ENCODE measurements at regions not wholly inside any gene's neighbourhood (a gene's known extent, or its start where the extent isn't known, plus 50 kb on each side); places are given as distances from the start of the nearest gene placed in this dataset.
A peak's percentile ranks its signal among the peaks of the same experiment; 100 is the strongest.

DNA sequence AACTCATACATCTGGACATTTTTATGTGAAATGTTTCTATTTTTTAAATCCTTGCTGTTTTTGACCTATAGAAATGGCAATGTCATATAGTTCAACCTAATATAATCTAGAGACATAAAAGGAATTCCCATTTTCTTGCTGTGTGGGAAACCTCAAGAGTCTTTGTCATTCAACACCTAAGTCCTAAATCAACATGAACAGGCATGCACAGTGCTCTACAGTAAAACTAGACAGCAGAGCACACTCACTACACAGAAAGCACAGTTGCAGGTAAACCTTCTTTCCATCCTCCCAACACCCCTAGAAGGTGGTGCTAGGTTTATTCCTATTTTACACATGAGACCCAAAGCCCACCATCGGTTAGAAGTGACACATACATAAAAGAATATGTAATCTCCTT is 79.1 kb upstream of the C1QTNF7 start:
- Histone ChIP-seq H2AFZ (ENCODE audit: low read length) (no peak overlapping the region), H3K79me2 (ENCODE audit: insufficient read depth, low read length) (no peaks in the 10 kb centered on the region), H3K27ac (ENCODE audit: low read depth, low read length) (no peak overlapping the region), H3K27me3 (ENCODE audit: insufficient read depth, low read length) (peaks cover 20% of the 10 kb centered on the region), H3K4me2 (ENCODE audit: insufficient read depth, low read length) (no peak overlapping the region), H4K20me1 (ENCODE audit: insufficient read depth, low read length) (no peaks in the 10 kb centered on the region), H3K4me3 (ENCODE audit: insufficient read depth, low read length) (no peak overlapping the region), H3K36me3 (ENCODE audit: insufficient read depth, low read length) (no peaks in the 10 kb centered on the region), H3K9me3 (ENCODE audit: low read depth, low read length) (no peaks in the 10 kb centered on the region), H3K4me1 (ENCODE audit: insufficient read depth, low read length) (no peaks in the 10 kb centered on the region)
- TF ChIP-seq, protein P1, sequence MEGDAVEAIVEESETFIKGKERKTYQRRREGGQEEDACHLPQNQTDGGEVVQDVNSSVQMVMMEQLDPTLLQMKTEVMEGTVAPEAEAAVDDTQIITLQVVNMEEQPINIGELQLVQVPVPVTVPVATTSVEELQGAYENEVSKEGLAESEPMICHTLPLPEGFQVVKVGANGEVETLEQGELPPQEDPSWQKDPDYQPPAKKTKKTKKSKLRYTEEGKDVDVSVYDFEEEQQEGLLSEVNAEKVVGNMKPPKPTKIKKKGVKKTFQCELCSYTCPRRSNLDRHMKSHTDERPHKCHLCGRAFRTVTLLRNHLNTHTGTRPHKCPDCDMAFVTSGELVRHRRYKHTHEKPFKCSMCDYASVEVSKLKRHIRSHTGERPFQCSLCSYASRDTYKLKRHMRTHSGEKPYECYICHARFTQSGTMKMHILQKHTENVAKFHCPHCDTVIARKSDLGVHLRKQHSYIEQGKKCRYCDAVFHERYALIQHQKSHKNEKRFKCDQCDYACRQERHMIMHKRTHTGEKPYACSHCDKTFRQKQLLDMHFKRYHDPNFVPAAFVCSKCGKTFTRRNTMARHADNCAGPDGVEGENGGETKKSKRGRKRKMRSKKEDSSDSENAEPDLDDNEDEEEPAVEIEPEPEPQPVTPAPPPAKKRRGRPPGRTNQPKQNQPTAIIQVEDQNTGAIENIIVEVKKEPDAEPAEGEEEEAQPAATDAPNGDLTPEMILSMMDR (IDR thresholded peaks at IDR 0.05; ENCODE audit: extremely low read depth, low read depth, low read length), result no peak
- DNase-seq (ENCODE audit: insufficient read length, low spot score, missing footprints), result no peak

DNA sequence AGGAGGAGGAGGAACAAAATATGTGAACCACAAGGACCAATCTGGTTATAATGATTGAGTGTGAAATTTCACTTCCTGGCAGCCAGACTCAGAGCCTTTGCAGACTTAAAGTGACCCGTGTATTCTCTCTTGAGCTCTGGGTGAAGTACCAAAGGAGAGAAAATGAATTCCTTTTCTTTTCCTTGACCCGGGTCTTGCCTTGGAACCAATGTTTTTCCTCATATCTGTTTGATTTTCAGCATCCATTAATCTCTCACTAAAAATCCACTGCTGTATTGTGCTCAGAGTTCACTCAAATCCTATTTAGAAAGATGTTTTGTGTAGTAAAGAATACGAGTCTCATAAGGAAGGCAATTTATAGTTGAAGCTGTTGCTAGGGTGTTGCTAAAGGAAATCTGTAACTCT is 78.3 kb upstream of the C1QTNF7 start:
- peak; percentile 52 for DNase-seq (ENCODE audit: insufficient read length, low spot score, missing footprints)
- H3K79me2 ChIP-seq (ENCODE audit: insufficient read depth, low read length), result no peaks in the 10 kb centered on the region
- H3K4me1 ChIP-seq (ENCODE audit: insufficient read depth, low read length), result no peaks in the 10 kb centered on the region
- H3K27me3 ChIP-seq (ENCODE audit: insufficient read depth, low read length), result peaks cover 20% of the 10 kb centered on the region
- no peaks in the 10 kb centered on the region for H4K20me1 ChIP-seq (ENCODE audit: insufficient read depth, low read length)
- H2AFZ ChIP-seq (ENCODE audit: low read length), result no peak overlapping the region
- H3K36me3 ChIP-seq (ENCODE audit: insufficient read depth, low read length), result no peaks in the 10 kb centered on the region
- TF ChIP-seq, protein P1 (IDR thresholded peaks at IDR 0.05; ENCODE audit: extremely low read depth, low read depth, low read length), result no peak
- no peak overlapping the region for H3K4me2 ChIP-seq (ENCODE audit: insufficient read depth, low read length)
- no peak overlapping the region for H3K27ac ChIP-seq (ENCODE audit: low read depth, low read length)
- H3K9me3 ChIP-seq (ENCODE audit: low read depth, low read length), result no peaks in the 10 kb centered on the region
- no peak overlapping the region for H3K4me3 ChIP-seq (ENCODE audit: insufficient read depth, low read length)

DNA sequence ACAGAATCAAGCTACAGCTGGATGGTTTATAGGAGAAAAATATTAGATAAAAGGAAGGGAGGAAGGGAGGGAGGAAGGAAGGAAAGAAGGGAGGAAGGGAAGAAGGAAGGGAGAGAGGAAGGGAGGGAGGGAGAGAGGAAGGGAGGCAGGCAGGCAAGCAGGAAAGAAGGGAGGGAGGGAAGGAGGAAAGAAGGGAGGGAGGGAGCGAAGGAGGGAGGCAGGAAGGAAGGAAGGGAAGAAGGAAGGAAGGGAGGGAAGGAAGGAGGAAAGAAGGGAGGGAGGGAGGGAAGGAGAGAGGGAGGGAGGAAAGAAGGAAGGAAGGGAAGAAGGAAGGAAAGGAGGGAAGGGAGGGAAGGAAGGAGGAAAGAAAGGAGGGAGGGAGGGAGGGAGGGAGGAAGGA is 77.9 kb upstream of the C1QTNF7 start:
- Histone ChIP-seq H3K27me3 (ENCODE audit: insufficient read depth, low read length) (peaks cover 22% of the 10 kb centered on the region), H2AFZ (ENCODE audit: low read length) (no peak overlapping the region), H3K4me1 (ENCODE audit: insufficient read depth, low read length) (no peaks in the 10 kb centered on the region)

DNA sequence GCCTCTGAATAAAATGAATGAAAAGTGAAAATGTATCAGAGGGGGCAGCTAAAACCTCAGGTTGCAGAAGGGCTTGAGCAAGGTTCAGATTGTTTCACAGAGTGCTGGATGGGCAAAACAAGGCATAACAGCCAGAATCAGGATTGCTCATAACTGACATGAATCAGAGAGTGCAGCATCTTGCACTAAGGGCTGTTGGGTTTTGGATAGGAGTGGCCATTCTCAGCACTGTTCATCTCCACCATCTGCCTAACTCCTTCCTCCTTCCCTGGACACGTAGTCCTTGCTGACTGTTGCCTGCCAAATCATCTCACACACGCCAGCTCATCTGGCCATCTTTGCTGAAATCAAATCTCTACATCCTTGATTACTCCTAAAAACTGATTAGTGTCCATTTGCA is 75.3 kb upstream of the C1QTNF7 start:
- H3K36me3 ChIP-seq (ENCODE audit: insufficient read depth, low read length), result no peaks in the 10 kb centered on the region
- H3K4me1 ChIP-seq (ENCODE audit: insufficient read depth, low read length), result no peaks in the 10 kb centered on the region
- H3K27me3 ChIP-seq (ENCODE audit: insufficient read depth, low read length), result peaks cover 26% of the 10 kb centered on the region
- no peaks in the 10 kb centered on the region for H3K79me2 ChIP-seq (ENCODE audit: insufficient read depth, low read length)
- no peak overlapping the region for H3K4me3 ChIP-seq (ENCODE audit: insufficient read depth, low read length)
- TF ChIP-seq, protein P1 (IDR thresholded peaks at IDR 0.05; ENCODE audit: extremely low read depth, low read depth, low read length), result no peak
- H3K27ac ChIP-seq (ENCODE audit: low read depth, low read length), result no peak overlapping the region
- no peaks in the 10 kb centered on the region for H3K9me3 ChIP-seq (ENCODE audit: low read depth, low read length)
- no peaks in the 10 kb centered on the region for H4K20me1 ChIP-seq (ENCODE audit: insufficient read depth, low read length)
- no peak overlapping the region for H2AFZ ChIP-seq (ENCODE audit: low read length)
- no peak for DNase-seq (ENCODE audit: insufficient read length, low spot score, missing footprints)
- no peak overlapping the region for H3K4me2 ChIP-seq (ENCODE audit: insufficient read depth, low read length)

More for the DNA sequence above, 77.9 kb upstream of the C1QTNF7 start:
- no peaks in the 10 kb centered on the region for H3K36me3 ChIP-seq (ENCODE audit: insufficient read depth, low read length)
- H3K27ac ChIP-seq (ENCODE audit: low read depth, low read length), result no peak overlapping the region
- no peaks in the 10 kb centered on the region for H3K9me3 ChIP-seq (ENCODE audit: low read depth, low read length)
- TF ChIP-seq, protein P1 (IDR thresholded peaks at IDR 0.05; ENCODE audit: extremely low read depth, low read depth, low read length), result no peak
- no peak overlapping the region for H3K4me3 ChIP-seq (ENCODE audit: insufficient read depth, low read length)
- no peak for DNase-seq (ENCODE audit: insufficient read length, low spot score, missing footprints)
- H4K20me1 ChIP-seq (ENCODE audit: insufficient read depth, low read length), result no peaks in the 10 kb centered on the region
- H3K79me2 ChIP-seq (ENCODE audit: insufficient read depth, low read length), result no peaks in the 10 kb centered on the region
- no peak overlapping the region for H3K4me2 ChIP-seq (ENCODE audit: insufficient read depth, low read length)
